ENCODE measurements at regions not wholly inside any gene's neighbourhood (a gene's known extent, or its start where the extent isn't known, plus 50 kb on each side); places are given as distances from the start of the nearest gene placed in this dataset.

GRCh38 chr7:93043385-93043985, 74.3 kb downstream of the SAMD9 start:
- H2AFZ ChIP-seq (ENCODE audit: insufficient read depth, low read length, poor library complexity) = peak overlapping the region; percentile 37
- H4K91ac ChIP-seq (ENCODE audit: low read depth, low read length) = no peak overlapping the region
- no peak overlapping the region for H2BK5ac ChIP-seq (ENCODE audit: low read depth, low read length, poor library complexity)
- peak overlapping the region; percentile 58 for H3K4me2 ChIP-seq (ENCODE audit: low read length)
- H3K36me3 ChIP-seq (ENCODE audit: control insufficient read depth in 1 of 2, insufficient read depth in 2 of 2, low read length in 2 of 2) = no peaks in the 10 kb centered on the region
- no peak overlapping the region for H3K18ac ChIP-seq (ENCODE audit: low read length)
- H3K9me3 ChIP-seq (ENCODE audit: insufficient read depth, low read depth, low read length) = no peaks in the 10 kb centered on the region
- H3K9ac ChIP-seq (ENCODE audit: low read length) = no peak overlapping the region
- WGBS (ENCODE audit: extremely low coverage, insufficient coverage, insufficient read length) = no CpG with 5 or more reads among the region's 28 CpGs
- H2BK12ac ChIP-seq (ENCODE audit: low read length) = no peak overlapping the region
- no peak overlapping the region for H4K12ac ChIP-seq (ENCODE audit: low read depth, low read length)
- no peak overlapping the region for H2BK120ac ChIP-seq (ENCODE audit: insufficient read depth, low read length, poor library complexity)
- no peak overlapping the region for H3K4ac ChIP-seq (ENCODE audit: low read depth, low read length)
- no peak overlapping the region for H3K14ac ChIP-seq (ENCODE audit: low read length)
- no peak overlapping the region for H3K4me3 ChIP-seq (ENCODE audit: low read depth, low read length)
- DNase-seq = peak in 1 of 2 donors; percentile 10
- no peak overlapping the region for H2AK5ac ChIP-seq (ENCODE audit: low read length)
- H3K79me2 ChIP-seq (ENCODE audit: control insufficient read depth, insufficient read depth, low read length, poor library complexity) = no peaks in the 10 kb centered on the region
- H3K4me1 ChIP-seq (ENCODE audit: control insufficient read depth in 1 of 2, insufficient read depth in 2 of 2, low read length in 2 of 2) = peaks cover 6 to 7% of the 10 kb centered on the region in 2 experiments
- H3K79me1 ChIP-seq (ENCODE audit: low read length) = peaks cover 1% of the 10 kb centered on the region
- H3K27ac ChIP-seq (ENCODE audit: low read depth, low read length) = no peak overlapping the region
- H4K8ac ChIP-seq (ENCODE audit: low read depth, low read length) = peak overlapping the region; percentile 67
- no peaks in the 10 kb centered on the region for H3K27me3 ChIP-seq (ENCODE audit: insufficient read depth, low read length)
- H3K23ac ChIP-seq (ENCODE audit: low read length) = no peak overlapping the region

GRCh38 chr7:93040355-93040754, 77.4 kb downstream of the SAMD9 start:
- H3K36me3 ChIP-seq (ENCODE audit: control insufficient read depth in 1 of 2, insufficient read depth in 2 of 2, low read length in 2 of 2) = no peaks in the 10 kb centered on the region
- H3K4me1 ChIP-seq (ENCODE audit: control insufficient read depth in 1 of 2, insufficient read depth in 2 of 2, low read length in 2 of 2) = peaks cover 6 to 7% of the 10 kb centered on the region in 2 experiments
- H3K23ac ChIP-seq (ENCODE audit: low read length) = no peak overlapping the region
- H3K79me1 ChIP-seq (ENCODE audit: low read length) = peaks cover 1% of the 10 kb centered on the region
- no peak overlapping the region for H2BK5ac ChIP-seq (ENCODE audit: low read depth, low read length, poor library complexity)
- no peaks in the 10 kb centered on the region for H3K9me3 ChIP-seq (ENCODE audit: insufficient read depth, low read depth, low read length)
- H4K12ac ChIP-seq (ENCODE audit: low read depth, low read length) = peak overlapping the region; percentile 64
- no peak overlapping the region for H3K9ac ChIP-seq (ENCODE audit: low read length)
- H2BK120ac ChIP-seq (ENCODE audit: insufficient read depth, low read length, poor library complexity) = no peak overlapping the region
- no CpG with 5 or more reads among the region's 10 CpGs for WGBS (ENCODE audit: extremely low coverage, insufficient coverage, insufficient read length)
- H3K27ac ChIP-seq (ENCODE audit: low read depth, low read length) = no peak overlapping the region
- no peak overlapping the region for H3K14ac ChIP-seq (ENCODE audit: low read length)
- no peaks in the 10 kb centered on the region for H3K79me2 ChIP-seq (ENCODE audit: control insufficient read depth, insufficient read depth, low read length, poor library complexity)
- H2AK5ac ChIP-seq (ENCODE audit: low read length) = no peak overlapping the region
- H3K4me3 ChIP-seq (ENCODE audit: low read depth, low read length) = no peak overlapping the region
- H4K8ac ChIP-seq (ENCODE audit: low read depth, low read length) = no peak overlapping the region
- DNase-seq = no peak
- no peak overlapping the region for H3K18ac ChIP-seq (ENCODE audit: low read length)
- H4K91ac ChIP-seq (ENCODE audit: low read depth, low read length) = no peak overlapping the region
- H3K4me2 ChIP-seq (ENCODE audit: low read length) = no peak overlapping the region
- no peak overlapping the region for H2BK12ac ChIP-seq (ENCODE audit: low read length)
- no peaks in the 10 kb centered on the region for H3K27me3 ChIP-seq (ENCODE audit: insufficient read depth, low read length)
- no peak overlapping the region for H3K4ac ChIP-seq (ENCODE audit: low read depth, low read length)
- H2AFZ ChIP-seq (ENCODE audit: insufficient read depth, low read length, poor library complexity) = no peak overlapping the region

DNA sequence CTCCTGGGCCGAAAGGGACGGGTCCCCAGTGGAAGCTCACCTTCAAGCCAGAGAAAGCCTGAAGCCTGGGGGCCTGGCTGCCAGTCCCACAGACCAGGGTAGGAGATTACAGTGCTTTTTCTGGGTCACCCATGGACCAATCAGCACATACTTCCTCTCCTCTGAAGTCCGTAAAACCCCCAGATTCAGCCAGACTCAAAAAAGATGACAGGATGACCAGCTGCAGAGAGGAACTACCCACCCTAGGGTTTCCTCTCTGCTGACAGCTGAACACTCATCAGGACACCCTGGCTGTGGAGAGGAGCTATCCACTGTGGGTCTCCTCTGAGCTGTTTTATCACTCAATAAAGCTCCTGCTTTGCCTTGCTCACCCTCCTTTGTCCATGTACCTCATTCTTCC, 78.0 kb downstream of the SAMD9 start:
- no peak overlapping the region for H3K9ac ChIP-seq (ENCODE audit: low read length)
- H2AFZ ChIP-seq (ENCODE audit: insufficient read depth, low read length, poor library complexity) = no peak overlapping the region
- no peak overlapping the region for H2AK5ac ChIP-seq (ENCODE audit: low read length)
- H3K79me2 ChIP-seq (ENCODE audit: control insufficient read depth, insufficient read depth, low read length, poor library complexity) = no peaks in the 10 kb centered on the region
- WGBS (ENCODE audit: extremely low coverage, insufficient coverage, insufficient read length) = no CpG with 5 or more reads among the region's 3 CpGs
- H3K23ac ChIP-seq (ENCODE audit: low read length) = no peak overlapping the region
- H3K4me2 ChIP-seq (ENCODE audit: low read length) = no peak overlapping the region
- no peaks in the 10 kb centered on the region for H3K36me3 ChIP-seq (ENCODE audit: control insufficient read depth in 1 of 2, insufficient read depth in 2 of 2, low read length in 2 of 2)
- H3K14ac ChIP-seq (ENCODE audit: low read length) = no peak overlapping the region
- no peak overlapping the region for H3K18ac ChIP-seq (ENCODE audit: low read length)
- H2BK5ac ChIP-seq (ENCODE audit: low read depth, low read length, poor library complexity) = no peak overlapping the region
- no peak overlapping the region for H3K27ac ChIP-seq (ENCODE audit: low read depth, low read length)
- no peaks in the 10 kb centered on the region for H3K27me3 ChIP-seq (ENCODE audit: insufficient read depth, low read length)
- H3K4ac ChIP-seq (ENCODE audit: low read depth, low read length) = no peak overlapping the region
- no peak for DNase-seq
- no peak overlapping the region for H3K4me3 ChIP-seq (ENCODE audit: low read depth, low read length)
- H2BK12ac ChIP-seq (ENCODE audit: low read length) = no peak overlapping the region
- peaks cover 6 to 7% of the 10 kb centered on the region in 2 experiments for H3K4me1 ChIP-seq (ENCODE audit: control insufficient read depth in 1 of 2, insufficient read depth in 2 of 2, low read length in 2 of 2)
- no peak overlapping the region for H4K8ac ChIP-seq (ENCODE audit: low read depth, low read length)
- no peak overlapping the region for H4K91ac ChIP-seq (ENCODE audit: low read depth, low read length)
- H2BK120ac ChIP-seq (ENCODE audit: insufficient read depth, low read length, poor library complexity) = no peak overlapping the region
- peaks cover 1% of the 10 kb centered on the region for H3K79me1 ChIP-seq (ENCODE audit: low read length)
- no peak overlapping the region for H4K12ac ChIP-seq (ENCODE audit: low read depth, low read length)
- no peaks in the 10 kb centered on the region for H3K9me3 ChIP-seq (ENCODE audit: insufficient read depth, low read depth, low read length)

DNA sequence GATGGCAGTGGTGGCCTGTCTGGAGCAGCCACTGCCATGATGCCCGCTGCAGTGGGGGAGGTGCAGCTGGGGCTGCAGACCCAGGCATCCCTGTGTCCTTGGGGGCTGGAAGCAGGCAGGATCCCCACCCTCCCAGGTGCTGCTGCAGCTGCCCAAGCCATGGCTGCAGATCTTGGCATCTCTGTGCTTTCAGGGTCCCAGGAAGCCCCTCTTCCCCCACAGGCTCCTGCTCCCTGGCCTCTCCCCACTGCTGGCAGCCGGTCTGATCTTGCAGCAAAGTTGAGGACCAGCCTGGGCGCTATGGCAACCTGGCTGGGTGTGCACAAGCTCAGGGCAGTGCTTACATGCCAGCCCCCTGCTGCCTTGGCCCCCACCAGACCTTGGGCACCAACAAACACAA, 78.5 kb downstream of the SAMD9 start:
- DNase-seq = no peak
- no peak overlapping the region for H2AK5ac ChIP-seq (ENCODE audit: low read length)
- H3K79me2 ChIP-seq (ENCODE audit: control insufficient read depth, insufficient read depth, low read length, poor library complexity) = no peaks in the 10 kb centered on the region
- no peak overlapping the region for H3K4me3 ChIP-seq (ENCODE audit: low read depth, low read length)
- H3K4me1 ChIP-seq (ENCODE audit: control insufficient read depth in 1 of 2, insufficient read depth in 2 of 2, low read length in 2 of 2) = peaks cover 6 to 7% of the 10 kb centered on the region in 2 experiments
- no peak overlapping the region for H4K91ac ChIP-seq (ENCODE audit: low read depth, low read length)
- no peak overlapping the region for H4K8ac ChIP-seq (ENCODE audit: low read depth, low read length)
- no peak overlapping the region for H3K18ac ChIP-seq (ENCODE audit: low read length)
- H3K4ac ChIP-seq (ENCODE audit: low read depth, low read length) = no peak overlapping the region
- H2BK120ac ChIP-seq (ENCODE audit: insufficient read depth, low read length, poor library complexity) = no peak overlapping the region
- H2AFZ ChIP-seq (ENCODE audit: insufficient read depth, low read length, poor library complexity) = no peak overlapping the region
- no peak overlapping the region for H2BK5ac ChIP-seq (ENCODE audit: low read depth, low read length, poor library complexity)
- H3K27me3 ChIP-seq (ENCODE audit: insufficient read depth, low read length) = no peaks in the 10 kb centered on the region
- H3K23ac ChIP-seq (ENCODE audit: low read length) = no peak overlapping the region
- no peaks in the 10 kb centered on the region for H3K36me3 ChIP-seq (ENCODE audit: control insufficient read depth in 1 of 2, insufficient read depth in 2 of 2, low read length in 2 of 2)
- H3K4me2 ChIP-seq (ENCODE audit: low read length) = no peak overlapping the region
- H3K79me1 ChIP-seq (ENCODE audit: low read length) = peaks cover 1% of the 10 kb centered on the region
- H3K9me3 ChIP-seq (ENCODE audit: insufficient read depth, low read depth, low read length) = no peaks in the 10 kb centered on the region
- H2BK12ac ChIP-seq (ENCODE audit: low read length) = no peak overlapping the region
- H3K9ac ChIP-seq (ENCODE audit: low read length) = no peak overlapping the region
- no peak overlapping the region for H3K27ac ChIP-seq (ENCODE audit: low read depth, low read length)
- H4K12ac ChIP-seq (ENCODE audit: low read depth, low read length) = no peak overlapping the region
- no CpG with 5 or more reads among the region's 3 CpGs for WGBS (ENCODE audit: extremely low coverage, insufficient coverage, insufficient read length)
- H3K14ac ChIP-seq (ENCODE audit: low read length) = no peak overlapping the region

All from trophoblast cell (in vitro differentiated cells and primary cell).